Activated T-helper 17 cell treated with anti-CD3 and anti-CD28 coated beads, Interleukin-2, amount 50 U/mL, for 72 hours (primary cell): ENCODE measurements at regions not wholly inside any gene's neighbourhood (a gene's known extent, or its start where the extent isn't known, plus 50 kb on each side); places are given as distances from the start of the nearest gene placed in this dataset.

ENCODE experiments used
- ATAC-seq: fragments of 150-1000 bp; cut with Tn5 transposase; replicated peaks from 2 replicates; pipeline ENCODE4 v1.10.0; 2021; ENCODE audit warnings: mild to moderate bottlenecking, moderate library complexity
- H3K27ac Mint-ChIP-seq: one replicate; pipeline ENCODE4 v1.8.0; 2022; ENCODE audit warnings: mixed read lengths
- H3K27me3 Mint-ChIP-seq: one replicate; pipeline ENCODE4 v1.8.0; 2022; ENCODE audit warnings: mixed read lengths
- H3K36me3 Mint-ChIP-seq: one replicate; pipeline ENCODE4 v1.8.0; 2022; ENCODE audit warnings: low read depth, mild to moderate bottlenecking, mixed read lengths
- H3K4me1 Mint-ChIP-seq: one replicate; pipeline ENCODE4 v1.8.0; 2022; ENCODE audit warnings: mixed read lengths
- H3K4me3 Mint-ChIP-seq: one replicate; pipeline ENCODE4 v1.8.0; 2022; ENCODE audit warnings: mild to moderate bottlenecking, mixed read lengths
- H3K9me3 Mint-ChIP-seq: one replicate; pipeline ENCODE4 v1.8.0; 2022; ENCODE audit warnings: mixed read lengths

DNA sequence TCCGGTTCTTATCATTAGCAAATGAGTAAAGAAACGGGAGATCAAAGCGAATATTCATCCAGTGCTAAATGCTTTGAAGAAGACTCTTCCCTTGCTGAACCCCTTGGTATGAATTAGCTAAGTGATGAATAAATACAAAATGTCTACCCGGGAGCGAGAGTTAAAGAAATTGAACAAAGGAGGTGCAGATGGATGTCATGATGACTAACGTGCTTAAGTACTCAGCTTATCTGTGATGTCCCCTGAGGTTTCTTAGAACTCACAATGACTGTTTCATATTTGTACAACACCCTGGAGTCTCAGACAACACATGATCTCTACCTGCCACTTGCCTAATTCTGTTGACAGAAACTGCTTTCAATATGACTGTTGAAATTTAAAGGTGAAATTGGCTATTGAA, 148.5 kb downstream of the TMEM200C start:
- Mint-ChIP-seq H3K4me1 (no peaks in the 10 kb centered on the region), H3K9me3 (peaks cover 3% of the 10 kb centered on the region), H3K27ac (no peak overlapping the region), H3K27me3 (peaks cover 8% of the 10 kb centered on the region), H3K36me3 (no peaks in the 10 kb centered on the region), H3K4me3 (no peak overlapping the region)
- no peak for ATAC-seq

DNA sequence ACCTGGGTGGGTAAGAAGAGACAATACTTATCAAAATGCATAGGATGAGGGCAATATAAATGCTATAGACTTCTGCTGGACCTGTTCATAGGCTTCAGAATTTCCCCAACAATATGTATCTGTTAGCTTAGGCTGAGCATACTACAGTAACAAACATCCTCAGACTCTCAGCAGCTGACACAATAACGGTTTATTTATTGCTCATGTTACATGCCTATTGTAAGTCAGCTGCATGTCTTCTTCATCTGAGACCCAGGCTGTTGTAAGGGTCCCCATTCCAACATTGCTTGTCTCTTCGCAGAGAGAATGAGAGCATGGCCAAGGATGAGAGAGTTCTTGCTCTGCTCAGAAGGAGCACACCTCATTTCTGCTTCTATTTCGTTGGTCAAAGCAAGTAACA, 150.7 kb downstream of the TMEM200C start:
- Mint-ChIP-seq H3K27ac (no peak overlapping the region), H3K4me1 (no peaks in the 10 kb centered on the region), H3K4me3 (no peak overlapping the region), H3K27me3 (peaks cover 10% of the 10 kb centered on the region), H3K36me3 (no peaks in the 10 kb centered on the region), H3K9me3 (no peaks in the 10 kb centered on the region)
- no peak for ATAC-seq

DNA sequence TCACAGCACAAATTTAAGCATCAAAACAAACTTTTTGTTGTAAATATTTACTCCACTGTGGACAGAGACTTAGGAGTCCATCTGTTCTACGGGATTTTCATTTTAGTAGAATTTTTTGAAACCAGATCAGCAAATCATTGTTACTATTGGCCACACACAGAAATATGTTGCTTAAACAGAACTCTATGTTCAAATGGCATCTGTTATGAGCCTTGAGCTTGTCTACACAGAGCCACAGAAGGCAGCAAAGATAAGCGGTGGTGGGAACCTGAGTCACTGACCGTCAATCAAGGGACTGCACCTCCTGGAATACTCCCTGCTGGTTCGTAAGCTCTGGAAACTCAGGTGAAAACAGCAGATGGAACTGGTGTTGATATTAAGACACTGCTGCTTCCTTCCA, 156.8 kb downstream of the TMEM200C start:
- Mint-ChIP-seq H3K4me3 (no peak overlapping the region), H3K36me3 (no peaks in the 10 kb centered on the region), H3K27ac (no peak overlapping the region), H3K9me3 (no peaks in the 10 kb centered on the region), H3K27me3 (peaks cover 10% of the 10 kb centered on the region), H3K4me1 (no peaks in the 10 kb centered on the region)
- no peak for ATAC-seq

DNA sequence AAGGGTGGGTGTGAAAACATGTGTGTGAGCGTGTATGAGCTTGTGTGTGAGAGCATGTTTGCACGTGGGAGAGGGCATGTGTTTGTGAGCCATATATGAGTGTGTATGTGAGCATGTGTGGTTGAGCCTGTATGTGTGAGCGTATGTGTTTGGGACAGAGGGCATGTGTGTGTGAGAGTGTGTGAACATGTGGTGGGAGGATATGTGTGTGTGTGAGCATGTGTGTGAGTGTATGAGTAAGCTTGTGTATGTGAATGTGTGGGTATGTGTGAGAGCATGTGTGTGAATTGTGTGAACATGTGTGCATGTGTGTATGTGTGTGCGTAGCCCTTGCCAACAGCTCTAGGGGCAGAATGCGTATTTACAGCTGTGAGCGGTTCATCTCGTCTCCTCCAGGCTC, 163.0 kb downstream of the TMEM200C start:
- no peaks in the 10 kb centered on the region for H3K27me3 Mint-ChIP-seq
- no peaks in the 10 kb centered on the region for H3K36me3 Mint-ChIP-seq
- no peak for ATAC-seq
- no peaks in the 10 kb centered on the region for H3K4me1 Mint-ChIP-seq
- no peak overlapping the region for H3K4me3 Mint-ChIP-seq
- no peaks in the 10 kb centered on the region for H3K9me3 Mint-ChIP-seq
- no peak overlapping the region for H3K27ac Mint-ChIP-seq

DNA sequence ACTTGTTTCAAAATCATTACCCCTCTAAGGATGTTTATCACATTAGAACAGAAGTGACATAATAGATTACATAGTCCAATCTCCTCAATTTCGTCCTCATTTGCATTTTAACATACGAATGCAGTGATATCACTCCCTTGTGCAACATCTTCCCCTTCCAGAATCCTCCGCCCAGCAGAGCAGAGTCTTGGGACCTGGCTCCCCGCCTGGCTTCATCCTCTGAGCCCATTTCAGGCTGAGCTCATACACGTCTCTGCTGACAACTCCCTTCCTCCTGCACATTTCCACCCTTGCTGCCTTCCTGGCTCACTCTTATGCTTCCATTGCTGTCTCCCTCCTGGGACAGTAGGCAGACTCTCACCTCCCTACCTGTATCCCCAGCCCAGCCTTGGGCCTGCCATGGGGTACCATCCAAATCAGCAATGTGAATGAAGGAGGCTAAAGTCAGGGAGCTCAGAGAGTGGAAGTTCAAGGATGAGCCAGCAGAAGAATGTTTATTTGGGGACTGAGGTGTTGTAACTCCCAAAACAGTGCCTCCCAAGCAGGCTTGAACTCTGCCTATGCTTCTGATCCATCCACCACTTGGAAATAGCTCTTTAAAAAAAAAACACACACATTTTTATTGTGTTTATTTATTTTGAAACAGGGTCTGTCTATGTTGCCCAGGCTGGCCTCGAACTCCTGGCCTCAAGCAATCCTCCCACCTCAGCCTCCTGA, 165.2 kb downstream of the TMEM200C start:
- no peaks in the 10 kb centered on the region for H3K9me3 Mint-ChIP-seq
- no peaks in the 10 kb centered on the region for H3K27me3 Mint-ChIP-seq
- no peak overlapping the region for H3K27ac Mint-ChIP-seq
- no peaks in the 10 kb centered on the region for H3K4me1 Mint-ChIP-seq
- no peak for ATAC-seq
- H3K4me3 Mint-ChIP-seq = no peak overlapping the region
- H3K36me3 Mint-ChIP-seq = no peaks in the 10 kb centered on the region

DNA sequence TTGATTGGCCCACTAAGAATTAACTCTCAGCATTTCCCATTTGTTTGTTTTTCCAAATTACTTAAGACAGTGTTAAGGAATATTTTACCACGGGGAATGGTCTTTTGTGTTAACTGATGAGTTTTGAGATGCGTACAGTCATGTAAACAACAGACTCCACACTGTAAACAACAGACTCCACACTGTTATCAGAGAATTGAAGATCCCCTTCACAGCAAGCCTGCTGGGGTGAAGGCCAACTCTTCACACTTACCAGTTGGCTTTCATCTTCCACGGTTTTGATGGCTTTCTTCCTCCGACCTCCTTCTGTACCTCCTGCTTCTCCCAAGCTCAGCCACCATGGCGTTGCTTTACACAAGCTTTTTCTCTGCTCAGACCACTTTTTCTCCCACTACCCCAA, 166.8 kb downstream of the TMEM200C start:
- ATAC-seq = no peak
- Mint-ChIP-seq H3K4me3 (no peak overlapping the region), H3K4me1 (no peaks in the 10 kb centered on the region), H3K9me3 (no peaks in the 10 kb centered on the region), H3K27me3 (no peaks in the 10 kb centered on the region), H3K27ac (no peak overlapping the region), H3K36me3 (no peaks in the 10 kb centered on the region)

DNA sequence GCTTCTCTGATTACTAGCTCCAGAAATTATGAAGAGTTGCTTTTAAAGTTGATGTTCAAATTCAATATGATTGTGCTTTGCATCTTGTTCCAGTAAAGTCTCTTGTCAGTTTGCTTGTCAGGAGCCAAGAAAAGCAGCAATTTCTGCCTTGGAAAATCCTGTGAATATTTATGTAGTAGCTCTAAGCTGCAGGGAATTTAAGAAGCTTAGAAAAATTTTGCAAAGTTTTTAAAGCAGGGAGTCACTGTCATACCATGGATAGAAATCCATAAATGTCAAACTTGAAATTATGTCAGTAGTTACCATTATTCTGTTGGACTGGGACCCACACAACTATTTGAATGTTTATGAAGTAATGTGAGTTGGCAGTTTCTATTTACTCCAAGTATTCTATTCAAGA, 169.3 kb downstream of the TMEM200C start:
- peaks cover 4% of the 10 kb centered on the region for H3K27me3 Mint-ChIP-seq
- H3K4me1 Mint-ChIP-seq = no peaks in the 10 kb centered on the region
- ATAC-seq = no peak
- H3K4me3 Mint-ChIP-seq = no peak overlapping the region
- no peak overlapping the region for H3K27ac Mint-ChIP-seq
- H3K36me3 Mint-ChIP-seq = no peaks in the 10 kb centered on the region
- H3K9me3 Mint-ChIP-seq = peaks cover 4% of the 10 kb centered on the region

DNA sequence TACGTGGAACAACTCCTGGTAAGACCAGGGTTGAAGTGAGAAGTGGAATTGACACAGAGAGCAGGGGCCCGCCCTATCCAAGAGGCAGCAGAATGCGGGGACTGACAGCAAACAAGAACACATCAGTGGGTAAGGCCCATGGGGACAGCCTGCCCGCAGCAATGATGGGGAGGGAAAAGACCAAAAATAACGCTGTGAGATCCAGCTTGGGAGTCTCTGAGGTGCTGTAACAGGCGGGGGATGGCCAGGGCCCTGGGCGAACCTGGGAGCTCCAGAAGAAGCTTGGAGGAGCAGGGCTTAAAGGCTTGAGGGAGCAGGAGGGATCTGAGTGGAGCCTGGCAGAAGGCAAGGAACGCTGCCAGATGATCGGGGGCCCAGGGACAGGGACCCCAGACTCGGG, 173.4 kb downstream of the TMEM200C start:
- Mint-ChIP-seq H3K27me3 (peaks cover 7% of the 10 kb centered on the region), H3K36me3 (no peaks in the 10 kb centered on the region), H3K9me3 (peaks cover 4% of the 10 kb centered on the region), H3K4me3 (no peak overlapping the region), H3K4me1 (no peaks in the 10 kb centered on the region), H3K27ac (no peak overlapping the region)
- ATAC-seq = no peak

DNA sequence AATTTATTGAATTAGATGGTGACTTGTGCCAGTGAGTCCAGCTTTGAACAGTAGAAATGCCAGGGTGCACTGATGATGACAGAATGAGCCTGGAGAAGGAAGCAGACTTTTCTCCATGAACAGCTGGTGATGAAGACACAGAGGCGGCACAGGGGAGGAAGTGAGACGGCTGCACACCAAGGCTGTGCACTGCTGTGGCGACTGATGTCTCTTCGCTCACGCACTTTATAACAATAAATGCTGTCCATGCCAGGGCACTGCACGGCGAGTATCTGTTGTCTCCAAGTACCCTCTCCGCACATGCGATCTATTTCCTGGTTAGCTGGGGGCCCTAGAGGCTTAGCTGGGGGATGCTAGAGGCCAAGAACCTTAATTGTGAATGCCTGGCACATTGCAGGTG, 175.2 kb downstream of the TMEM200C start:
- H3K4me3 Mint-ChIP-seq = no peak overlapping the region
- H3K36me3 Mint-ChIP-seq = no peaks in the 10 kb centered on the region
- H3K9me3 Mint-ChIP-seq = peaks cover 4% of the 10 kb centered on the region
- H3K27me3 Mint-ChIP-seq = peaks cover 7% of the 10 kb centered on the region
- H3K4me1 Mint-ChIP-seq = no peaks in the 10 kb centered on the region
- no peak for ATAC-seq
- H3K27ac Mint-ChIP-seq = no peak overlapping the region

DNA sequence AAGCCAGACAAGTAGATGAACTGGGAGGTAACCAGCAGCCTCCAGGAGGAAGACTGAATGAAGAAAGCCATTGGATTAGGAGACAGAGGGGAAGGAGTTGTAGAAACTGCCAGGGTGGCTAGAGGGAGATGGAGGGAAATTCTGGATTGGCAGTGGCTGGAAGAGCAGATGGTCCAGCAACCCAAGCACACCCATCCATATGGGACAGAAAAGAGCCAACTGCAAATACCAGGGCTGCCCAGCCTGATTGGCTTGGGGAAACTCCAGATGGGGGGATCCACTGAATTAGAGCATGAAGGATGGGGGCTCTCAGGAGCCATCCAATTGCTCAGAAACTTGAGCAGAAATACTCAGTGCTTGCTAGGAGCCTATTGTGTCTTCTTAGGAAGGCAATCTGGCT, 173.5 kb upstream of the EPB41L3 start:
- peaks cover 11% of the 10 kb centered on the region for H3K27me3 Mint-ChIP-seq
- H3K27ac Mint-ChIP-seq = no peak overlapping the region
- H3K4me3 Mint-ChIP-seq = no peak overlapping the region
- ATAC-seq = no peak
- no peaks in the 10 kb centered on the region for H3K4me1 Mint-ChIP-seq
- H3K36me3 Mint-ChIP-seq = no peaks in the 10 kb centered on the region
- H3K9me3 Mint-ChIP-seq = peaks cover 4% of the 10 kb centered on the region

DNA sequence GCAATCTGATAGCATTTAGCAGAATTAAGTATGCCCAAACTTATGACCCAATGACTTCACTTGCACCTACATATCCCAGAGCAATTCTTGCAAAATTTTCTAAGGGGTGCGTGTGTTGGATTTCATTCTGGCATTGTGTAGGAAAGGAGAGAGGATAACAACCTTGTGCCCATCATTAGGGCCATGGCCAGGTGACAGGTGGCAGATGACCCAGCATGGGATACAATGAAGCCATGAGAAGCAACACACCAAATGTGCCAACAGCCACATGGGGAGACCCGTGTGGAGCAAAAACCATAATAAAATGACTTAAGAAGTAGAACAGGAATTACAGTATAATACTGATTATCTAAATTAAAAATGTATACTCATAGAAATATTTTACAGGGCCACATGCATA, 166.9 kb upstream of the EPB41L3 start:
- Mint-ChIP-seq H3K36me3 (no peaks in the 10 kb centered on the region), H3K9me3 (no peaks in the 10 kb centered on the region), H3K27me3 (peaks cover 4% of the 10 kb centered on the region), H3K4me1 (no peaks in the 10 kb centered on the region), H3K4me3 (no peak overlapping the region), H3K27ac (no peak overlapping the region)
- no peak for ATAC-seq

DNA sequence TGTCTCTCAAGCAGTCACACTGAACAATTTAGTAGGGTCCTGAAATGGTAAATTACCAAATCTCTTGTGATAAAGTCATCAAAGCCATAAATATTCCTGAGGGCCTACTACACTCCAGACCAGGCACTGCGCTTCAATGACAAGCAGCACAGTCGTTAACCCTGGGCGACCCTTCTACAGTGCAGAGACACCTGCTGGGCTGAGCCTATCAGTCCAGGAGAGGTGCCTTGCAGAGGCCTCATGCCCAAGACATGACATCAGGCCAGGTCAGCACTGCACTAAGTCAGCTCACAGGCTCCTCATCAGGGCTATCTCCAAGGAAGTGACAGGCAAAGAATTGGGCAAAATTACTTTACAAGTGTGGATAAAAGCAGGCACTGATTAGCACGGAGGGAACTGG, 166.4 kb upstream of the EPB41L3 start:
- no peaks in the 10 kb centered on the region for H3K36me3 Mint-ChIP-seq
- no peak for ATAC-seq
- no peak overlapping the region for H3K27ac Mint-ChIP-seq
- no peaks in the 10 kb centered on the region for H3K9me3 Mint-ChIP-seq
- no peaks in the 10 kb centered on the region for H3K4me1 Mint-ChIP-seq
- H3K4me3 Mint-ChIP-seq = no peak overlapping the region
- H3K27me3 Mint-ChIP-seq = peaks cover 4% of the 10 kb centered on the region

DNA sequence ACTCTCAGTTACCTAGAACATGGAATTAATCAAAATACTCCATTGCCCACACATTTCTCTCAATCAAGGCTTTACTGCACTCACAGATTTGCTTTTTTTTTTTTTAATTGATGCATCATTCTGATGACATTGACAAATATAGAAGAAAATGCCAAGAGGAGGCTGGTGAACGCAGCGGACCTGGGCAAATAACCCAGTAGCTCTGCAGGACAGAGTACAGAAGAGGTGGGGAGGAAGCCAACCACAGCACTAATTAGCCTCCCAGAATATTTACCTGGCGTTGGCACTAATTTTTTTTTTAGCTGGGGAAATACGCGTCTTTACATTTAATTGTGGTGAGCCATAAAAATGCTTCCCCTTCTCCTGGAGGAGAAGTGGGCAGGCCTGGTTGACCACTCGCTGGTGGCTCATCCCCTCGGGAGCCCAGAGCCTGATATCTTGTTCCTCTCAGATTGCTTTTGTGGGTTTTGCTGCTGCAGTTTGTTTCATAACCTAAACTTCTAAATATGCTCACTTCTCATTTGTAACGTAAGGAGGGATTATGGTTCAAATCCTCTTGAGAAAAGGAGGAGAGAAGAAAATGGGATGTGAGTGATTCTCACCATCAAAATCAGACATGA, 165.8 kb upstream of the EPB41L3 start:
- no peak for ATAC-seq
- Mint-ChIP-seq H3K9me3 (no peaks in the 10 kb centered on the region), H3K4me1 (no peaks in the 10 kb centered on the region), H3K4me3 (no peak overlapping the region), H3K27me3 (peaks cover 4% of the 10 kb centered on the region), H3K27ac (no peak overlapping the region), H3K36me3 (no peaks in the 10 kb centered on the region)

DNA sequence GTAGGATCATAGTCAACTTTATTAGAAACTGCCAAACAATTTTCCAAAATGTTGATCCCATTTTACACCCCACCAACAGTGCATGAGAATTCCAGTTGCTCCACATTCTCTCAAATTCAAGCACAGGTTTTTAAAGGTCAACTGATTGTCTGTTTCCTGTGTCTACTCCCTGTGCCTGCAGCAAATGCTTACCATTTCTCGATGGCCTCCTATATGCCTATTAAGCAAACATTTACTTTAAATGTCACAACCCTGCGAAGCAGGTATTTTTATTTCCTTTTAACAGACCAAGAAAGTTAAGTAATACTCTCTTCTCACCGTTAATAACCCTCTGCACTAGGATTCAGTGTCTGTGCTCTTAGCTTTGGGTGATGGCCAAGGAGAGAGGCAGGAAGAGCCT, 163.8 kb upstream of the EPB41L3 start:
- H3K4me1 Mint-ChIP-seq = no peaks in the 10 kb centered on the region
- no peak overlapping the region for H3K4me3 Mint-ChIP-seq
- H3K27me3 Mint-ChIP-seq = no peaks in the 10 kb centered on the region
- H3K27ac Mint-ChIP-seq = no peak overlapping the region
- no peaks in the 10 kb centered on the region for H3K36me3 Mint-ChIP-seq
- no peaks in the 10 kb centered on the region for H3K9me3 Mint-ChIP-seq
- no peak for ATAC-seq

DNA sequence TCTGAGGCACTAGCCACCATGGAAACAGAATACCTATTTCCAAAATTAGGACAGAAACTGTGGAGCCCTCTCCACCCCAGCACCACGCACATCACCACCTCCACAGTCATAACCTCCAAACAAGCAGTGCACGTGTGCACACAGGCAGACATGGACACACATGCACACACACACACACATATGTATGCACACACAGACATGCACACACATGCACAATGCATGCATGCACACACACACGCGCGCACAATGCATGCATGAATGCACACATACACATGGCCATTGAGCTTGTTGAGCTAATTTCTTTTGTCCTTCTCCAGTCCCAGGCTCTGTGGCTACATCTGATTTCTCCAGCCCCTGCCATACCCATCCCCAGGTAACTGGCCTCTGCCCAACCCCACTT, 161.6 kb upstream of the EPB41L3 start:
- Mint-ChIP-seq H3K27ac (no peak overlapping the region), H3K36me3 (no peaks in the 10 kb centered on the region), H3K4me1 (no peaks in the 10 kb centered on the region), H3K9me3 (no peaks in the 10 kb centered on the region), H3K4me3 (no peak overlapping the region), H3K27me3 (no peaks in the 10 kb centered on the region)
- ATAC-seq = no peak

DNA sequence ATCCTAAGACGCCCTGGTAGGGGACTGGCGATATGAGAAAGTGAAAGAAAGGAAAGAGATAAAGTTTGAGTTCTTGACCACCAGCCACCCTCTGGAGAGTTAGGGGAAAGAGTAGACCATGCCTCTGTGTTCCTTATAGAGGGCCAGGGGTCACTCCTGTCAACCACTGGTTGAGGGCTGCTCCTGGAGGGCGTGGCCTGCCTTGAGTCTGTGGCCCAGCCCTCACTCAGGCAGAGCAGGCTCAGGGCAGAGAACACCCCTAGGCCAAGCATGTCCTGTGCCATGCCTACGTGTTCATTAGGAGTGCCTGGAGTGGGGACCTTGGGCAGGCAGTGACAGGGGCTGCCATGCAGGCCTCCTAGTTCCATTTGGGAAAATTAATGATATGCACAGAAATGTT, 161.1 kb upstream of the EPB41L3 start:
- ATAC-seq = no peak
- H3K27ac Mint-ChIP-seq = no peak overlapping the region
- H3K36me3 Mint-ChIP-seq = no peaks in the 10 kb centered on the region
- no peaks in the 10 kb centered on the region for H3K9me3 Mint-ChIP-seq
- H3K27me3 Mint-ChIP-seq = no peaks in the 10 kb centered on the region
- H3K4me3 Mint-ChIP-seq = no peak overlapping the region
- H3K4me1 Mint-ChIP-seq = no peaks in the 10 kb centered on the region
